Large intestine (tissue), 3 donors: ENCODE measurements at regions not wholly inside any gene's neighbourhood (a gene's known extent, or its start where the extent isn't known, plus 50 kb on each side); places are given as distances from the start of the nearest gene placed in this dataset.

Experiments
- DNase-seq, 2 donors: peaks; one replicate each; pipeline versions ENCODE4 v3.0.0 to v3.0.0-alpha.2; 2013
- H3K27ac ChIP-seq: one replicate; pipeline ENCODE4 v1.5.1; 2013; ENCODE audit warnings: low read length
- H3K27me3 ChIP-seq: 2 replicates; pipeline ENCODE4 v1.6.1; 2013; ENCODE audit warnings: low read length; ENCODE audit not compliant: control insufficient read depth, insufficient read depth
- H3K36me3 ChIP-seq: 2 replicates; pipeline ENCODE4 v1.6.1; 2013; ENCODE audit warnings: low read length; ENCODE audit not compliant: control insufficient read depth, insufficient read depth
- H3K4me1 ChIP-seq: one replicate; pipeline ENCODE4 v1.6.1; 2013; ENCODE audit warnings: low read length; ENCODE audit not compliant: control insufficient read depth, insufficient read depth
- H3K4me3 ChIP-seq: one replicate; pipeline ENCODE4 v1.5.1; 2013; ENCODE audit warnings: low read length
- H3K9me3 ChIP-seq: one replicate; pipeline ENCODE4 v1.6.1; 2013; ENCODE audit warnings: mild to moderate bottlenecking, low read depth, low read length, moderate library complexity; ENCODE audit not compliant: control insufficient read depth
- WGBS: methylation state at CpG from one replicate; pipeline ENCODE4 v1.1.5; 2013; ENCODE audit warnings: low lambda C conversion rate; ENCODE audit not compliant: insufficient coverage; 5-methylcytosine and 5-hydroxymethylcytosine counted together

DNA sequence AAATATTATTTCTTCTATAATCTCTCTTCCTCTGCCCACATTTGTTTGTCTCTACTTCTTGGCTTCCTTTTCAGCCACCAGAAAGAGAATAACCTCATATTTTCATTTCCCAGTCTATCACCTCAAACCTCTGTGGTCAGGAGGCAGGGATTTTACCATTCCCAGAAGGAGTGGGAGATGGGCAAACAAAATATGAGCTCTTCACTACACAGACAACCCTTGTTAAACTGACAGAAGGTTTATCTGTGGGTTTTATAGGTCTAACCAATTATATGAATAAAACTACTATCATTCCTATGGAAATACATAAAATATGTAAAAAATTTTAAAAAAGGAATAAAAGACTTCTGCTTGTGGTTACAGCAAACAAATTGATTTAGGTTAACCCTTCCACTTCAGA is 160.0 kb upstream of the TRPC6 start:
- H3K36me3 ChIP-seq = no peaks in the 10 kb centered on the region
- H3K4me1 ChIP-seq = no peaks in the 10 kb centered on the region
- no peak for DNase-seq
- H3K4me3 ChIP-seq = no peak overlapping the region
- H3K27ac ChIP-seq = no peak overlapping the region
- no peaks in the 10 kb centered on the region for H3K9me3 ChIP-seq
- H3K27me3 ChIP-seq = no peaks in the 10 kb centered on the region

DNA sequence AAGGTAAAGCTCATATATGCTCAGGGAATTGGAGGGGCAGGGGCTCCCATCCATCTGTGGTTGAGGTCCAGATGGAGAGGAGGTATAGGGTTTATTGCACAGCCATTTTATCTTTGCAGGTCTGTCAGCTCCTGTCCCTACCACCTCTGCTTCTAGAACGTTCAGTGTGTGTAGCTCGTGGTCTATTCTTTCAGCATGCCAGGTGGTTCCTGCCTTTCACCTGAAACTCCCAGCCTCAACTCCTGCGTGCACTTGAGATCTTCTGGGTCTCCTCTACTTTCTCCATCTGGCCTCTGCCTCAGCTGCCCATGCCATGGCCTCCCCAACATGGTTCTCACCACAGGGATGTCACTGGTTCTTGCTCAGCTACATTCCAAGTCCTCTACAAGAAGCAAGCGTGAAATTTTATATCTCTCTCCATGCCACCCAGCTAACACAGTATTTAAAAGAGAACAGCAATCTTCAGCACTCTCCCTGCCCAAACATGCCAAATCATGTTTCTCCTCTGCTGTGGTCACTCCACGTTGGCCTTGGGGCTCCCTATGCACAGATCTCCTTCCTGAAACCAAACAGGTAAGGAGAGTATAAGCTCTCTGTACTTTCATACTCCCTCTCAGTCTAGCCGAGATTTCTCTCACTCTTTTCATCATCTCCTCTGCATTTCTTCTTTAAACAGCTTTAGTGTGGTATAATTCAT is 157.8 kb upstream of the TRPC6 start:
- WGBS = 63% methylated on average over 1 of the region's 6 CpGs

DNA sequence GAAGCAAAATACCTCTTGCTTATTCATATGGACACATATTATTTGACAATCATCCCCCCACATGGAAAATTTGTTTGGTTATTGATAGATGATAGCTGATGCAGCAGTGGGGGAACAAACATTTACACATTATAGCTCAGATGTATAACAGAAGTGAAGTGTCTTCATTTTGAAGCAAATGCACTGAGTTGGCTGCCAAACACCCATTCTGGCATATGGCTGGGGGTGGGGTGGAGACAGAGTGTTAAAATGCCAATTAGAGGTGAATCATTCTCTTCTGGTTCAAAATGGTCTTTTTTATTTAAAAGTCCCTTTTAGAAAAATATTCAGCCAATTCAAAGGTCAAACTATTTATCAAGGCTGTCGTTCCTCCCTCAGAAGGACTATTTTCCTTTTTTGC is 157.3 kb upstream of the TRPC6 start:
- WGBS = no CpG with 5 or more reads among the region's 1 CpG
- Histone ChIP-seq H3K36me3 (no peaks in the 10 kb centered on the region), H3K27ac (no peak overlapping the region), H3K9me3 (no peaks in the 10 kb centered on the region), H3K4me3 (no peak overlapping the region), H3K27me3 (no peaks in the 10 kb centered on the region), H3K4me1 (no peaks in the 10 kb centered on the region)
- DNase-seq = no peak

More for the DNA sequence above, 157.8 kb upstream of the TRPC6 start:
- no peak for DNase-seq
- Histone ChIP-seq H3K27ac (no peak overlapping the region), H3K36me3 (no peaks in the 10 kb centered on the region), H3K4me1 (no peaks in the 10 kb centered on the region), H3K4me3 (no peak overlapping the region), H3K9me3 (no peaks in the 10 kb centered on the region), H3K27me3 (no peaks in the 10 kb centered on the region)

DNA sequence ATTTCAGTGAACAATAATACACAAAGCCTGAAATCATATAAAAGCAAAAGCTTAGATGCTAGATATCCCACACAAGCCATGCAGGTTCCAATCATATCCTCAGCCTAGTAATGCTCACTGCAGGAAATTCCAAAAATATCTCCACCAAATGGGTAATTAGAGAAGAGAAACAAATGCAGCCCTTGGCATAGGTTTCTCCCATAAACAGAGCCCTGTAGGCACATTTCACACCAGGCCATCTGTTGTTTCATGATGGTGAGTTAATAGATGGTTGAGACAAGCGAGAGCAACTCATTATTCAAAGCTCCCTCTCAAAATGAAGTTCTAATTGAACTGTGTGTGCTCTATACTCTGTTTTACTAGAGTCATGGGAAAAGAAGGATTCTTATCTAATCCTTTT is 154.6 kb upstream of the TRPC6 start:
- no peaks in the 10 kb centered on the region for H3K9me3 ChIP-seq
- WGBS = no CpG with 5 or more reads among the region's 1 CpG
- no peaks in the 10 kb centered on the region for H3K36me3 ChIP-seq
- H3K27me3 ChIP-seq = no peaks in the 10 kb centered on the region
- no peak overlapping the region for H3K27ac ChIP-seq
- DNase-seq = no peak
- no peak overlapping the region for H3K4me3 ChIP-seq
- no peaks in the 10 kb centered on the region for H3K4me1 ChIP-seq

DNA sequence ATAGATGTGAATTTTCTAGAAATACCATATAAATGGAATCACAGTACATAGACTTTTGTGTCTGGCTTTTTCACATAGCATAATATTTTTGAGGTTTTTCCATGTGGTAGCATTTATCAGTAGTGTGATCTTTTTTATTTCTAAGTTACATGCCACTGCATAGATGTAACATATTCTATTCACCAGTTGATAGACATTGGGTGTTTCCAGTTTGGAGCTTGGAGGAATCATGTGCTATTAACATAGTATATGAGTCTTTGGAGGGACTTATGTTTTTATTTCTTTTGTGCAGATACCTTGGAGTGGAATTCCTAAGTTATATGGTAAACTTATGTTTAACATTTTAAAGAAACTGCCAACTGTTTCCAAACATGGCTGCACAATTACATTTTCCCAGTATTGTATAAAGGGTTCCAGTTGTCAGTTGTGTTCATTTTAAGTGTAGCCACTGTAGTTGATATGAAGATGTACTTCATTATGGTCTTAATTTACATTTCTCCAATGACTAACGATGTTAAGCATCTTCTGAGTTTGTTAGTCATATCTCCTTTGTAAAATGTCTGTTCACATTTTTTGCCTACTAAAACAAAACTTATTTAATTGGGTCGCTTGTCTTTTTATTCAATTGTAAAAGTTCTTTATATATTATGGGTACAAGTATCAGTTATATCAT is 145.7 kb upstream of the TRPC6 start:
- Histone ChIP-seq H3K27me3 (no peaks in the 10 kb centered on the region), H3K36me3 (no peaks in the 10 kb centered on the region), H3K4me1 (no peaks in the 10 kb centered on the region), H3K27ac (no peak overlapping the region), H3K4me3 (no peak overlapping the region), H3K9me3 (no peaks in the 10 kb centered on the region)
- WGBS = 80% methylated on average over 1 of the region's 2 CpGs
- no peak for DNase-seq

DNA sequence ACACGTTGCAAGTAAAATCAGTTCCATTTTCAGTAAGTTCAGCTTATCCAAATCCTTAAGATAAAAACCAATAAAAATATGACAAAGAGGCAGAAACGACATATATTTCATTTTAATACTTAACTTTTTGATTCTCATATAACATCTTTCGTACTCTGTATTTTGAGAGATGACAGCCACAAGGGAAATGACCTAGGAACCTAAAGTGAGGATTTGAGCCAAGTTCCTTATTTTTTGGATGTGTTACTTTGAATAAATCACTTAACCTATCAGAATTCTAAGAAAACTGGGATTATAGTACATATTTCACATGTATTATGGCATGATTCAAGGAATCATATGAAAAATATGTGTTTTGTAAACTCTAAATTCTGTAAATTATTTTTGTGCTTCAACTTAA is 143.6 kb upstream of the TRPC6 start:
- Histone ChIP-seq H3K27me3 (no peaks in the 10 kb centered on the region), H3K36me3 (no peaks in the 10 kb centered on the region), H3K9me3 (no peaks in the 10 kb centered on the region), H3K4me1 (no peaks in the 10 kb centered on the region), H3K27ac (no peak overlapping the region), H3K4me3 (no peak overlapping the region)
- 33% methylated on average over 1 of the region's 3 CpGs for WGBS
- DNase-seq = no peak

DNA sequence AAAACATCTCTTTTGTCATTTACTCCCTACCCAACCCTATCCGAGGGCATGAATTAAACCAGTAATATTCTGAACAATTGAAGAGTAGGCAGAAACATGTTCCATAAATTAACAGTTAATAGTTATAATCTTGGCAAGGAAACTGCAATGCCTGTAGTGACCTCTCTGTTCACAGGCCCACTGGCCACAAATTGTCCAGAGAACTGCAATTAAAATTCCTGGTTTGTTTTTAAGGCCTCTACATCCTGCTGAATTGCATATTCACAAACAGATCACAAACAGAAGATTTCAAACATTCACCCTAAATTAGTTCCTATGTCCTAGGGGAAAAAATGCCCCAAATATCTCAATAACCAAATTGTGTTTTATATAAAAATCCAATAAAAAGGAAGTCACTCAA is 143.2 kb upstream of the TRPC6 start:
- DNase-seq = no peak

DNA sequence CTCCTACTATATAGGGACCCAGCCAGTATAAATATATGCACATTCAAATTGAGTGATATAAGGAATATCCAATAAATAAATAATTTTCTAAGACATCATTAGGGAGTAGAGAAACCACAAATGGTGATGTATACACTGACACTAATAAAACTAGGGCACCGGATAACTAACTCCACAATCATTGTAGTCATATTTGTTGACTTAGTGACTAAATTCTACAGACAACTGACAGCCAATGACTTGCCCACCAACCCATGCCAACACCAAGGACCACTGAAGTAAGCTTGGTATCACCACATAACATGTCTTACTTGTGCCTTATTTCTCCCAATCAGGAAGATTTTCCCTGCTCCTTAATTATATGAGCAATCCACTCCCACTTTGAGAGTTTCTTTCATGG is 139.6 kb upstream of the TRPC6 start:
- no CpG with 5 or more reads among the region's 1 CpG for WGBS
- Histone ChIP-seq H3K4me1 (no peaks in the 10 kb centered on the region), H3K9me3 (no peaks in the 10 kb centered on the region), H3K27me3 (no peaks in the 10 kb centered on the region), H3K4me3 (no peak overlapping the region), H3K36me3 (no peaks in the 10 kb centered on the region), H3K27ac (no peak overlapping the region)
- no peak for DNase-seq

More for the DNA sequence above, 143.2 kb upstream of the TRPC6 start:
- Histone ChIP-seq H3K4me1 (no peaks in the 10 kb centered on the region), H3K36me3 (no peaks in the 10 kb centered on the region), H3K4me3 (no peak overlapping the region), H3K9me3 (no peaks in the 10 kb centered on the region), H3K27me3 (no peaks in the 10 kb centered on the region), H3K27ac (no peak overlapping the region)
- WGBS = no CpG with 5 or more reads among the region's 1 CpG

DNA sequence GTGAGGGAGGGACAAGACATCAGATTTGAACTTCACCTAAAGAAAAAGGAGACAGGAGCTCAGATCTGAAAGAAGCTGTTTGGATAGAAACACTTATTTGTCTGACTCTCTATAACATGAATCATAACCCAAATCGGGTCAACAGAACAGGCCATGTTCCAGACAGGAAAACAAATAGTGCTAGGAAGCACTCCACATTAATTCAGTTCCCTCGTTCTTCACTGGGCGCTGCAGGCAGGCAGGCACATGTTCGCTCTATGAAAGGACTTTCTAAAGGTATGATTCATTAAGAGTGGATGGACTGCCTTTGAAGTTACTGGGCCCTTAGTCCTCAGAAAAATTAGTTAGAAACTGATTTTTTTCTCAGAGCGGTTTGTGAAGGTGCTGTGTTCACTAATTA is 137.5 kb upstream of the TRPC6 start:
- no peak for DNase-seq
- no peaks in the 10 kb centered on the region for H3K36me3 ChIP-seq
- H3K4me3 ChIP-seq = no peak overlapping the region
- H3K9me3 ChIP-seq = no peaks in the 10 kb centered on the region
- H3K4me1 ChIP-seq = no peaks in the 10 kb centered on the region
- no peak overlapping the region for H3K27ac ChIP-seq
- H3K27me3 ChIP-seq = no peaks in the 10 kb centered on the region
- no CpG with 5 or more reads among the region's 5 CpGs for WGBS

DNA sequence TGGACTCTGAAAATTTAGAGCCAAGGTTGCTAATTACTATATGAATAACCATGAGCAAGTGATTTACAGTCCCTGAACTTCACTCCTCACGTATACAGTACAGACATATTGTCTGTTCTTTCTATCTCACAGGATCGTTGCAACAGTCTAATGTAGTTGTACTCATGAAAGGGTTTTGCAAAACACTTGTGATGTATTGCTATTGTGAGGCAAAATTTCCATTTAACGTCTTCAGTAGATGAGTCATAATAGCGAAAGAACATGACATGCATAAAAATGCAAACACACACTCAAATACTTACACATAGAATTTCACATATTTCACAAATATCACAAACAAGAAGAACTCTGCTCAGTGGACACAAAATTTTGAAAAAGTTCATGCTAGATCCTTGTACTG is 134.6 kb upstream of the TRPC6 start:
- WGBS = 75% methylated on average over 2 of the region's 4 CpGs
- H3K27me3 ChIP-seq = no peaks in the 10 kb centered on the region
- peak; percentile 7 to 36 for DNase-seq

DNA sequence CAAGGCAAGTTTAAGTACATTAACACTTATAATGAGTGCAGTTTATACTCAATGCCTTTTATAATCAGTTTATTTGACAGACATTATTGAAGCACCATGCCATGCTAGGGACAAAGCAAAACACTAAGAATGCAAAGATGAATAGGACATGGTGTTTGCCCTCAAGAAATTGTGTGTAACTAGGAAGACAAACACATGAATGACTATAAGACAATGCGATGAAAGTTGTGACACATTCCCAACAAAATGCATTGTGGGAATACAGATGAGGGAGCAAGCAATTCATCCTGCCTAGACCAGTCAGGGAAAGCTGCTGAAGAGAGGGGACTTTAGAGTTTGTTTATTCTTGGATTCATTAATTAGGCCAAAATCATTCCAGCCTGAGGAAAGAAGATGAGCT is 133.8 kb upstream of the TRPC6 start:
- WGBS = 86% methylated on average over 1 of the region's 1 CpG
- no peak overlapping the region for H3K27ac ChIP-seq
- H3K4me3 ChIP-seq = no peak overlapping the region
- no peaks in the 10 kb centered on the region for H3K36me3 ChIP-seq
- H3K27me3 ChIP-seq = no peaks in the 10 kb centered on the region
- no peaks in the 10 kb centered on the region for H3K4me1 ChIP-seq
- no peaks in the 10 kb centered on the region for H3K9me3 ChIP-seq
- no peak for DNase-seq

More for the DNA sequence above, 134.6 kb upstream of the TRPC6 start:
- no peak overlapping the region for H3K27ac ChIP-seq
- H3K9me3 ChIP-seq = no peaks in the 10 kb centered on the region
- no peaks in the 10 kb centered on the region for H3K4me1 ChIP-seq
- no peak overlapping the region for H3K4me3 ChIP-seq
- no peaks in the 10 kb centered on the region for H3K36me3 ChIP-seq
